Right lobe of liver (tissue), 6 donors: ENCODE measurements at regions not wholly inside any gene's neighbourhood (a gene's known extent, or its start where the extent isn't known, plus 50 kb on each side); places are given as distances from the start of the nearest gene placed in this dataset.

Experiments
- ATAC-seq, 4 donors: fragments of 200-7000 bp; cut with Tn5 transposase; one replicate each; pipeline ENCODE4 v1.9.1; 2020; ENCODE audit warnings: mild to moderate bottlenecking in 4 of 4, moderate library complexity in 4 of 4
- DNase-seq, 3 donors: peaks; one replicate each; pipeline ENCODE4 v3.0.0-alpha.2; 2020
- H3K27ac ChIP-seq, 3 donors: fragments of 200-600 bp; one replicate each; pipeline ENCODE4 v1.8.0; 2022
- H3K27me3 ChIP-seq, 2 donors: fragments of 200-600 bp; one replicate each; pipeline ENCODE4 v1.8.0; 2022
- H3K36me3 ChIP-seq, 4 donors: fragments of 200-600 bp; sonication (generic) in 1 of 4; one replicate each; pipeline versions ENCODE4 v1.5.1 to v1.8.0; 2017 to 2022; ENCODE audit warnings: control low read depth in 1 of 4
- H3K4me1 ChIP-seq, 4 donors: fragments of 200-600 bp; sonication (generic) in 1 of 4; one replicate each; pipeline versions ENCODE4 v1.5.1 to v1.8.0; 2017 to 2022; ENCODE audit warnings: control low read depth in 1 of 4
- H3K4me3 ChIP-seq, 3 donors: fragments of 200-600 bp; one replicate each; pipeline ENCODE4 v1.8.0; 2022
- H3K9me3 ChIP-seq, 4 donors: fragments of 200-600 bp; sonication (generic) in 1 of 4; one replicate each; pipeline versions ENCODE4 v1.5.1 to v1.8.0; 2017 to 2022; ENCODE audit warnings: control low read depth in 1 of 4
- CTCF ChIP-seq, 4 donors: fragments of 200-600 bp in 3 of 4; fragments of 450-650 bp in 1 of 4; IDR thresholded peaks; one replicate each; pipeline versions ENCODE4 v1.5.1 to v1.8.0; 2016 to 2022; ENCODE audit warnings: antibody characterized with exemption in 4 of 4, mild to moderate bottlenecking in 2 of 4
- POLR2A ChIP-seq: fragments of 450-650 bp; IDR thresholded peaks from one replicate; pipeline ENCODE4 v1.6.1; 2017; ENCODE audit warnings: antibody characterized with exemption, mild to moderate bottlenecking
- WGBS: methylation state at CpG from one replicate; pipeline ENCODE4 v1.1.6; 2018; ENCODE audit warnings: low coverage, low lambda C conversion rate; ENCODE audit not compliant: insufficient coverage; ENCODE audit errors: missing lambda C conversion rate; 5-methylcytosine and 5-hydroxymethylcytosine counted together
- intact Hi-C, 2 donors: fragments of 100-400 bp; cut with DNase I; formaldehyde crosslinking; loops; one replicate each; pipeline versions ENCODE4 v1.11.2 to v1.14.1; 2022
- donor health status: DM: no; HTN: yes; CAD: no.
- donor health status: DM: no; HTN: no; CAD: no.
- donor health status: DM: no; HTN: no; CAD: no.
- donor health status: DM: no; HTN: yes; CAD: no.
- donor health status: DM: no; HTN: yes; CAD: no.

GRCh38 chr10:58459069-58459468 is 53.6 kb upstream of the BICC1 start:
- no peak for ATAC-seq
- 77% methylated on average over 4 of the region's 4 CpGs for WGBS
- Histone ChIP-seq H3K4me3 (no peak overlapping the region), H3K4me1 (peaks cover 0 to 5% (median 0%) of the 10 kb centered on the region in 4 donors), H3K36me3 (no peaks in the 10 kb centered on the region), H3K27me3 (no peaks in the 10 kb centered on the region), H3K27ac (no peak overlapping the region), H3K9me3 (no peaks in the 10 kb centered on the region)
- TF ChIP-seq POLR2A = no peak
- TF ChIP-seq CTCF (IDR thresholded peaks at IDR 0.05) = no peak
- no peak for DNase-seq
- intact Hi-C loops = no loop called here

GRCh38 chr10:58460157-58460556 is 52.5 kb upstream of the BICC1 start:
- H3K9me3 ChIP-seq = no peaks in the 10 kb centered on the region
- DNase-seq = no peak
- TF ChIP-seq POLR2A = no peak
- TF ChIP-seq CTCF (IDR thresholded peaks at IDR 0.05) = no peak
- WGBS = 90% methylated on average over 1 of the region's 1 CpG
- H3K36me3 ChIP-seq = no peaks in the 10 kb centered on the region
- peaks cover 0 to 5% (median 0%) of the 10 kb centered on the region in 4 donors for H3K4me1 ChIP-seq
- no peak overlapping the region for H3K4me3 ChIP-seq
- ATAC-seq = peak in 3 of 4 donors; percentile 55 to 86 (median 73)
- intact Hi-C loops = no loop called here
- H3K27ac ChIP-seq = no peak overlapping the region
- no peaks in the 10 kb centered on the region for H3K27me3 ChIP-seq

- Histone ChIP-seq H3K27me3 (no peaks in the 10 kb centered on the region), H3K36me3 (no peaks in the 10 kb centered on the region), H3K9me3 (no peaks in the 10 kb centered on the region), H3K4me1 (peaks cover 0 to 5% (median 0%) of the 10 kb centered on the region in 4 donors), H3K4me3 (no peak overlapping the region), H3K27ac (no peak overlapping the region)
- ATAC-seq (no peak), DNase-seq (no peak)
- TF ChIP-seq POLR2A = no peak
- TF ChIP-seq CTCF (IDR thresholded peaks at IDR 0.05) = no peak
- 76% methylated on average over 3 of the region's 3 CpGs for WGBS
- intact Hi-C loops = no loop called here
Measured at GRCh38 chr10:58462863-58463507, 49.7 kb upstream of the BICC1 start.
